CD4-positive, alpha-beta T cell treated with Interleukin-1 beta for 1 hour (primary cell): ENCODE measurements at regions not wholly inside any gene's neighbourhood (a gene's known extent, or its start where the extent isn't known, plus 50 kb on each side); places are given as distances from the start of the nearest gene placed in this dataset.

ENCODE experiments used
- DNase-seq, 2 donors: peaks; one replicate each; pipeline ENCODE4 v3.0.0-alpha.2; 2020 to 2022

DNA sequence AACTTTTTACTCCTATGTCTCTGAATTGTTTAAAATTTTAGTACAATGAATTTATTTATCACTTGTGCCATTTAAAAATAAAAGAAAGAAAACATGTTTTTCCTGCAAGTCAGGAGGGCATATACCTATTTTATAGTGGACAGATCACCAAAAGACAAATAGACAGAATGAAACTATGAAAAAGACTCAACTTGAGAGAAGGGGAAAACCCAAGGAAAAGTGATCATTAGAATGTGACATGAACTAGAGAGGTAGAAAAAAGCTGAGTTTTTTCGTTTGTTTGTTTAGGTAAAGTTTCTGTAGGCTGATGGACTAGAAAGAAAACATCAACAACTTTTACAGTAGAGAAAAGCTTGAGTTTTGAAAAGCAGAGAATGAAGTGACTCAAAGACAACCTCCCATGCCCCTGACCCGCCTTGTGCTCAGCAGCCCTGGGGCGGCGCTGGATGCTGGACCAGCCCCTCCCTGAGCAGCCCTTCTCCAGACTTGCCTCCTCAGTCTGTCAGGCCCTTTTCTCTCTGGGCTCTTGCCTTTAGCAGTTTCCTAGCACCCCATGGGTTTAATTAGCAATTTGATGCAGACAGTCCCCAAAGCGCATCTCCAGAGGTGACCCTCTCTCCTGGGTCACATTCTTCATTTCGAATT, 95.1 kb upstream of the ARID2 start:
- no peak for DNase-seq

GRCh38 chr12:45637242-45637641, 92.3 kb upstream of the ARID2 start:
- no peak for DNase-seq

DNA sequence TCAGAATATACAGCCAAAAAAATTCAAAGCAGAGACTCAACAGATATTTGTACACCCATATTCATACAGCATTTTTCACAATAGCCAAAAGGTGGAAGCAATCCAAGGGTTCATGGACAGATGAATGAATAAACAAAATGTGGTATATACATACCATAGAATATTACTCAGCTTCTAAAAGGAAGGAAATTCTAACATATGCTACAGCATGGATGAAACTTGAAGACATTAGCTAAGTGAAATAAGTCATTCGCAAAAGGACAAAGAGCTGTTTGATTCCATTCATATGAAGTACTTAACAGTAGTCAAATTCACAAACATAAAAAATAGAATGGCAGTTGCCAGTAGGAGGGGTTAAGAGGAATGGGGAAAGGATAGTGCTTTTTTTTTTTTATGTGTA, 91.8 kb upstream of the ARID2 start:
- no peak for DNase-seq

- DNase-seq: no peak
These were observed 91.1 kb upstream of the ARID2 start for GRCh38 chr12:45638386-45638785.

DNA sequence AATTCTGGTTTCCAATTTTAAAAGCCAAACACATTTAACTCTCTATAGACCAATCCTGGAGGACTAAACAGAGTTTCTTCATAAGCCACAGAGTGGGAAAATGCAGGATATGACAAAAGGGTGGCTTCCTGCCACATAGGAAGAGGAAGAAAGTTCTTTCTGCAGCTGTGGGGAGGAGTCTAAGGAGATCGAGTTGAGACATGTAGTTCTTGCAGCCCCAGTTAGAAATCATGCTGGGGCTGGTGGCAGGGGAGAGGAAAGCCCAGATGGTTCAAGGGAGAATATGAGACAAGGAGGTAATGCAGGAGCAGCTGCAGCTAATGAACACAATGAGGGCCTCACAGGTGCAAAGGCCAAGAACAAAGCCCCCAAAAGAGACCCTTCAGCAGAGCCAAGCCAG, 85.0 kb upstream of the ARID2 start:
- peak; percentile 3 for DNase-seq

- DNase-seq: no peak
These were observed 82.5 kb upstream of the ARID2 start for GRCh38 chr12:45646851-45647581.

DNA sequence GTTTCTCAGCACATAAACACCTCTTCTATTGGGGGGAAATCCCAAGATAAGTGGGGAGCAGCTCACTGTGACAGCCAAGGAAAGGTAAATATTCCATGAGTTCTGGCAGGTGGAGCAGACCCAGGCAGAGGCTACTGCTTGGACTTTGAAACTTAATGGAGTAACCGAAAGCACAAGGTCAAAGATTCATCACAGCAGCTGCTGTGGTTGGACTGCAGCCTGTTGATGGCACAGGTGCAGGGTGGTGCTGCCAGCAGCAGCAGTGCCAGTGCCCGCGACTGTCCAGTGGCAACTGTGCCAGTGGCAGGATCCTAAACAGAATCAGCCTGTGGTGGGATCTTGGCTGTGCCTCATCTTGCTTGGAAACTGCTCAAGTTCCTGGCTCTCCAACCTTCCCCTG, 81.4 kb upstream of the ARID2 start:
- DNase-seq: no peak

GRCh38 chr12:45651029-45651428, 78.5 kb upstream of the ARID2 start:
- no peak for DNase-seq

DNA sequence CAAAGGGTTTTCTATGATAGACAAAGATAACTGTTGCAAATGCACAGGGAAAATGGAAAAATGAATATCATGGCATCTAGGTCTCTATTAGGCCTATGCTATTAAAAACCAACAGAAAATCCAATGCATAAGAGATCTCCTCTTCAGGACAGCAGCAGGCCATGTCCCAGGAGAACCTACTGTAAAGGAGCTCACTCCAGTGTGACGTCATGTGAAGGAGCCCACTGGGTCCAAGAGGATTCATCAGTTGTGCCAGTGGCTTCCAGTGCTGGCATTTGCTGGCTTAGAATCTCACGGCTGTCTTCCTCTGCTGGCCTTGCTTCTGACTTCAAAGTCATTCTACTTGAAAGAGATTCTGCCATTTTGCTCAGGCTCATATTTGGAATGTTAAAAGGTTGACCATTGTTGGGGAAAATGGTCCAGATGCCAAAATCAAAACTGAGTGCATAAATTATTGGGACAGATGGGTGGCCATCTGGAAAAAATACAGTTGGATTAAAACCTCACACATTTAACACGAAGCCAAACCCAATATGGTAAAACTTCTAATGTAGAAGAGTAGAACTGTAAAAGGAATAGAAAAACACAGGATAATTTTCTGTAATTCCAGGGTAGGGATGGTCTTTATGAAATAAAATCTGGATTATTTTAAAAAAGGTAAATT, 75.4 kb upstream of the ARID2 start:
- no peak for DNase-seq

GRCh38 chr12:45655186-45655585, 74.3 kb upstream of the ARID2 start:
- peak; percentile 72 to 76 for DNase-seq

DNA sequence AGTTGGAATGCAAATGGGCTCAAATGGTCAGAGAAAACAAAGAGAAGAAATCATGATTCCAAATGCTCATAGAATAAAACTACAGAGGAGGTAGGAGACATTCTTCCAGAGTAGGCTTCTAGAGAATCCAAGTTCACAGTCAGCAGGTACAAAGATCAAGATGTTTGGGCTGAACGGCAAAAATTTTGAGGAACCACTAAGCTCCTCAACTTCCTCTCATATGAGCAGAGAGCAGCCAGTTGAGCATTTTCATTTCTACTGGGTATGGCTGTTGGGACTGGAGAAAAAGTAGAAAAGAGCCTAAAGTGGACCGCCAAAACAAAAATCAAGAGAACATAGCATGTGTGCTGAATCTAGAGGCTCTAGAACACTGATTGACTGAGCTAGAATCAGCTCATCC, 73.8 kb upstream of the ARID2 start:
- DNase-seq: no peak

- no peak for DNase-seq
These were observed 71.5 kb upstream of the ARID2 start for GRCh38 chr12:45658020-45658419.

- peak in 1 of 2 donors; percentile 5 for DNase-seq
These were observed 69.2 kb upstream of the ARID2 start for GRCh38 chr12:45660330-45660729.

DNA sequence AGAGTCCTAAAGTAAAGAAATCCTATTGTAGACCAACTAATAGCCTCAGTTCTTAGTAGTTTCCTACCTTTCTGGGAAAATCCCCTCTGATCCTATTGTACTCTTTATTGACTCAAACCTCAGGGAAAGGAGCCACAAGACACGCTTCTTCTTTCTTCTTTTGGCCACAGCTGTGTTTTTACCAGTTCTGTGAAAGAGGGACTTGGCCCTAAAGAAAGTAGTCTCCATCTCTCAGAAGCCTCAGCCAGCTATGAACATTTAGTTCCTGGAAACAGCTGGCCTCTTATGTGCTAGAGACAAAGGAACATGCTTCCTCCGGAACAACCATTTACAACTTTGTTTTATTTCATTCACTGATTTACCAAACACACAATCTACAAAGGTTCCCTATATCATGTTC, 66.1 kb upstream of the ARID2 start:
- DNase-seq: no peak

DNA sequence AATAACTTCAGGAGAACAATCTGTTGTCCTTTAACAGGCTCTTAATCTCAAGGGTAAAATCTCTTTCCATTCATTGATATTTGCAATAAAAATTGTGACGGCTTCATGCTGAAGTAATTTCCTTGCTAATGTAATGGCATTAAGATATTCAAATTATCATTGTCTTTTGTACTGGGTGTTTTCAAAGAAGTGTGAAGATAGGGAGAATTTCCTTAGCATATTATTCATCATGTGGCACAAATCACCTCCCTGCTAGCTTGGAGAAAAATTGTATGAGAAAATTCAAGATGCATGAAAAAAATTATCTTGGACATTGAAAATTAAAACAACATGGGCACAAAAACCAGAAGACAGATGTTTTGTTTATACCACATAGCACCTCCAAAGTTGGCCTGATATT, 63.6 kb upstream of the ARID2 start:
- DNase-seq: no peak

- no peak for DNase-seq
These were observed 63.1 kb upstream of the ARID2 start for GRCh38 chr12:45666396-45666795.

- DNase-seq: no peak
These were observed 62.7 kb upstream of the ARID2 start for GRCh38 chr12:45666816-45667215.

- no peak for DNase-seq
These were observed 61.7 kb upstream of the ARID2 start for GRCh38 chr12:45667761-45668160.

- DNase-seq: no peak
These were observed 60.9 kb upstream of the ARID2 start for GRCh38 chr12:45668641-45669040.

GRCh38 chr12:45669093-45669492, 60.4 kb upstream of the ARID2 start:
- DNase-seq: peak in 1 of 2 donors; percentile 35

DNA sequence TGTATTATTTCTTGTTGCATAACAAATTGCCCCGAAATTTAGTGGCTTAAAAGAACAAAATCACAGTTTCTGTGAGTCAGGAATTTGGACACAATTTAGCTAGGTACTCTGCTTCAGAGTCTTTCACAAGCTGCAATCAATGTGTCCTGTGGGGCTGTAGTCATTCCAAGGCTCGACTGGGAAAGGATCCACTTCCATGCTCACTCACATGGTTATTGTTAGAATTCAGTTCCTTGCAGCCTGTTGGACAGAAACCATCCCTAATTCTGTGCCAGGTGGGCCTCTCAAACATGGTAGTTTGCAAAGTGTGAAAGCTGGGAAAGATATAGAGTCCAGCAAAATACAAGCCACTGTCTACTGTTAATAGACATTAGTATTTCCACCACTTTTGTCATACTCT, 59.7 kb upstream of the ARID2 start:
- no peak for DNase-seq

DNA sequence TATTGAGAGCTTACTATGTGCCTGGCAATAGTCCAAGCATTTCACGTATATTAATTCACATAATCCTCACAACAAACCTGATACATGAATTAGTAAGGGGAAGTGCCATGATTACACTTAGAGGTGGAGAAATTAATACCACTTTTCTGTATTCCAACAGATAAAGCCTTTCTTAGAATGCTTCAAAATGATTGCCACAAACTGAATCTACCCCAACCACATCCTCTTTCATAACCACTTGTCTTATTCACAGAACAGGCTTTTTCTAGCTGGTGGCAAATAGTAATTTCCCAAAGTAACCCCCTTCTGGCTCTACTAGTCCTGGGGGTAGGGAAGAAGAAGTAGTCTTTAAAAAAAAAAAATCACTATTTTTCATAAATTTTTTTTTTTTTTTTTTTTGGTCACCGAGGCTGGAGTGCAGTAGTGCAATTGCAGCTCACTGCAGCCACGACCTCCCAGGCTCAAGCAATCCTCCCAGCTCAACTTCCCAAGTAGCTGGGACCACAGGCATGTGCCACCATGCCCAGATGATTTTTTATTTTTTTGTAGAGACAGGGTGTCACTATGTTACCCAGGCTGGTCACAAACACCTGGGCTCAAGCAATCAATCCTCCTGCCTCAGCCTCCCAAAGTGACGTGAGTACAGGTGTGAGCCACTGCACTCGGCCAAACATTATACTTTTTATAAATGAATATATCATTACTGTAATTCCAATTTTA, 59.0 kb upstream of the ARID2 start:
- DNase-seq: peak in 1 of 2 donors; percentile 61

DNA sequence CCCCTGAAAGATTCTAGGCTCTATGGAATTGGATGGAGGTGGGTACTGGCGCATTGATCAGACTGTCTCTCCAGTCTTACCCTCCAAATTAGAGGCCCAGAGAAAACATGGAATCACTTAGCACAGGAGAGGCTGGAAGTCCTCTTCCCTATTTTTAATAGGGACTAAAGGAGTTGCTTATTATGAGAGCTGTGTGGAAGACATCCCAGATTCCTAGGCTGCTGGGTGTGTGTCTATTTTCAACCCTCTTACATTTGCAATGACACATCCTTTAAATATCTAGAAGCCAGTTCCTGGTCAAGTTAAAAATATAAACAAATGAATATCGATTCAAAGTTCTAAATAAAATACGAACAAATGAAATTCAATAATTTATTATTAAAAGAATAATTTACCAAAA, 58.3 kb upstream of the ARID2 start:
- no peak for DNase-seq
